ENCODE measurements at regions not wholly inside any gene's neighbourhood (a gene's known extent, or its start where the extent isn't known, plus 50 kb on each side); places are given as distances from the start of the nearest gene placed in this dataset.

GRCh38 chr5:2207416-2208238 lies 324.9 kb upstream of the IRX4 start:
- H3K36me3 ChIP-seq = no peaks in the 10 kb centered on the region
- no peak overlapping the region for H3K4me3 ChIP-seq
- no peak overlapping the region for H3K27ac ChIP-seq
- no peak for TF ChIP-seq CTCF (IDR thresholded peaks at IDR 0.05)
- H3K4me1 ChIP-seq (ENCODE audit: control insufficient read depth in 1 of 2, low read depth in 2 of 2) = no peaks in the 10 kb centered on the region
- H3K9me3 ChIP-seq = no peaks in the 10 kb centered on the region
- no peaks in the 10 kb centered on the region for H3K27me3 ChIP-seq (replicated peaks; ENCODE audit: insufficient read depth)
- DNase-seq (ENCODE audit: low spot score) (no peak), ATAC-seq (ENCODE audit: insufficient number of reproducible peaks, low FRiP score, low read depth) (no peak)

GRCh38 chr5:2207109-2207399 lies 324.3 kb upstream of the IRX4 start:
- H3K27me3 ChIP-seq (replicated peaks; ENCODE audit: insufficient read depth) = no peaks in the 10 kb centered on the region
- H3K4me3 ChIP-seq = no peak overlapping the region
- ATAC-seq (ENCODE audit: insufficient number of reproducible peaks, low FRiP score, low read depth) = no peak
- no peak for DNase-seq (ENCODE audit: low spot score)
- TF ChIP-seq CTCF (IDR thresholded peaks at IDR 0.05) = no peak
- no peak overlapping the region for H3K27ac ChIP-seq
- H3K36me3 ChIP-seq = no peaks in the 10 kb centered on the region
- H3K9me3 ChIP-seq = no peaks in the 10 kb centered on the region
- H3K4me1 ChIP-seq (ENCODE audit: control insufficient read depth in 1 of 2, low read depth in 2 of 2) = no peaks in the 10 kb centered on the region

- no peaks in the 10 kb centered on the region for H3K27me3 ChIP-seq (replicated peaks; ENCODE audit: insufficient read depth)
- DNase-seq (ENCODE audit: low spot score) = no peak
- ATAC-seq (ENCODE audit: insufficient number of reproducible peaks, low FRiP score, low read depth) = no peak
- no peak overlapping the region for H3K4me3 ChIP-seq
- H3K9me3 ChIP-seq = no peaks in the 10 kb centered on the region
- no peak for TF ChIP-seq CTCF (IDR thresholded peaks at IDR 0.05)
- H3K36me3 ChIP-seq = no peaks in the 10 kb centered on the region
- no peaks in the 10 kb centered on the region for H3K4me1 ChIP-seq (ENCODE audit: control insufficient read depth in 1 of 2, low read depth in 2 of 2)
- H3K27ac ChIP-seq = no peak overlapping the region
Observed at GRCh38 chr5:2206293-2207108, 323.8 kb upstream of the IRX4 start.

GRCh38 chr5:2205596-2206226 lies 323.0 kb upstream of the IRX4 start:
- H3K9me3 ChIP-seq = no peaks in the 10 kb centered on the region
- no peaks in the 10 kb centered on the region for H3K27me3 ChIP-seq (replicated peaks; ENCODE audit: insufficient read depth)
- H3K4me3 ChIP-seq = no peak overlapping the region
- DNase-seq (ENCODE audit: low spot score) (no peak), ATAC-seq (ENCODE audit: insufficient number of reproducible peaks, low FRiP score, low read depth) (no peak)
- no peak overlapping the region for H3K27ac ChIP-seq
- H3K4me1 ChIP-seq (ENCODE audit: control insufficient read depth in 1 of 2, low read depth in 2 of 2) = no peaks in the 10 kb centered on the region
- H3K36me3 ChIP-seq = no peaks in the 10 kb centered on the region
- no peak for TF ChIP-seq CTCF (IDR thresholded peaks at IDR 0.05)

- DNase-seq (ENCODE audit: low spot score) = no peak
- Histone ChIP-seq H3K27ac (no peak overlapping the region), H3K4me3 (no peak overlapping the region), H3K4me1 (ENCODE audit: control insufficient read depth in 1 of 2, low read depth in 2 of 2) (no peaks in the 10 kb centered on the region), H3K36me3 (no peaks in the 10 kb centered on the region), H3K9me3 (no peaks in the 10 kb centered on the region), H3K27me3 (replicated peaks; ENCODE audit: insufficient read depth) (no peaks in the 10 kb centered on the region)
- no peak for ATAC-seq (ENCODE audit: insufficient number of reproducible peaks, low FRiP score, low read depth)
- TF ChIP-seq CTCF (IDR thresholded peaks at IDR 0.05) = no peak
Observed at GRCh38 chr5:2205185-2205585, 322.5 kb upstream of the IRX4 start.
